Loucy (cell line): ENCODE measurements at regions not wholly inside any gene's neighbourhood (a gene's known extent, or its start where the extent isn't known, plus 50 kb on each side); places are given as distances from the start of the nearest gene placed in this dataset.

ENCODE experiments used
- H2AFZ ChIP-seq: fragments of 200-600 bp; sonication (generic); 2 replicates; pipeline ENCODE4 v1.6.0; 2016; ENCODE audit warnings: antibody characterized with exemption, mild to moderate bottlenecking, low read length, moderate library complexity
- H3F3A ChIP-seq: fragments of 200-600 bp; 2 replicates; pipeline ENCODE4 v1.6.0; 2016; ENCODE audit warnings: antibody characterized with exemption, low read depth, mild to moderate bottlenecking
- H3K27me3 ChIP-seq: fragments of 200-600 bp; sonication (generic); 2 replicates; pipeline ENCODE4 v1.6.1; 2014; ENCODE audit warnings: low read length, mild to moderate bottlenecking; ENCODE audit not compliant: insufficient read depth, poor library complexity, severe bottlenecking
- H3K36me3 ChIP-seq: fragments of 200-600 bp; sonication (generic); 2 replicates; pipeline ENCODE4 v1.6.1; 2016; ENCODE audit warnings: low read length; ENCODE audit not compliant: insufficient read depth
- H3K4me1 ChIP-seq: fragments of 200-600 bp; sonication (generic); 2 replicates; pipeline ENCODE4 v1.5.1; 2014; ENCODE audit warnings: low read length, mild to moderate bottlenecking; ENCODE audit not compliant: insufficient read depth, poor library complexity, severe bottlenecking
- H3K4me2 ChIP-seq: fragments of 200-600 bp; sonication (generic); 2 replicates; pipeline ENCODE4 v1.6.0; 2014; ENCODE audit warnings: antibody characterized with exemption, low read length, low read depth, mild to moderate bottlenecking; ENCODE audit not compliant: poor library complexity, severe bottlenecking
- H3K4me3 ChIP-seq: fragments of 200-600 bp; sonication (generic); 2 replicates; pipeline ENCODE4 v1.5.1; 2014; ENCODE audit warnings: low read length, mild to moderate bottlenecking, mixed read lengths; ENCODE audit not compliant: poor library complexity, severe bottlenecking
- H3K79me2 ChIP-seq: fragments of 200-600 bp; sonication (generic); 2 replicates; pipeline ENCODE4 v1.6.1; 2014; ENCODE audit warnings: low read length; ENCODE audit not compliant: insufficient read depth
- H3K9ac ChIP-seq: fragments of 200-600 bp; sonication (generic); 2 replicates; pipeline ENCODE4 v1.6.0; 2014; ENCODE audit warnings: mild to moderate bottlenecking, low read depth, low read length, moderate library complexity; ENCODE audit not compliant: poor library complexity, severe bottlenecking
- H3K9me2 ChIP-seq: fragments of 200-600 bp; sonication (generic); replicated peaks from 2 replicates; pipeline ENCODE4 v1.6.1; 2016; ENCODE audit warnings: low read depth, low read length, mixed read lengths
- H3K9me3 ChIP-seq: fragments of 200-600 bp; sonication (generic); 2 replicates; pipeline ENCODE4 v1.6.1; 2014; ENCODE audit warnings: mild to moderate bottlenecking, antibody characterized with exemption, low read length, low read depth; ENCODE audit not compliant: insufficient read depth
- H4K20me1 ChIP-seq: fragments of 200-600 bp; sonication (generic); 2 replicates; pipeline ENCODE4 v1.6.0; 2014; ENCODE audit warnings: antibody characterized with exemption, low read length, mild to moderate bottlenecking; ENCODE audit not compliant: insufficient read depth, poor library complexity, severe bottlenecking
- CTCF ChIP-seq: fragments of 200-600 bp; sonication (generic); conservative IDR thresholded peaks from 2 replicates; pipeline ENCODE4 v1.5.1; 2014; ENCODE audit warnings: mild to moderate bottlenecking, antibody characterized with exemption, low read length
- EZH2phosphoT487 ChIP-seq: fragments of 200-600 bp; IDR thresholded peaks from 2 replicates; pipeline ENCODE4 v1.6.1; 2018; ENCODE audit warnings: antibody characterized with exemption, mild to moderate bottlenecking, moderate library complexity, borderline replicate concordance

GRCh38 chr6:169000022-169000421 lies 253.6 kb downstream of the THBS2 start:
- H3K4me1 ChIP-seq = no peaks in the 10 kb centered on the region

GRCh38 chr6:168999392-168999791 lies 254.3 kb downstream of the THBS2 start:
- Histone ChIP-seq H3K4me2 (no peak overlapping the region), H3K36me3 (no peaks in the 10 kb centered on the region), H3K4me3 (no peak overlapping the region), H3F3A (no peaks in the 10 kb centered on the region), H2AFZ (no peak overlapping the region), H4K20me1 (no peaks in the 10 kb centered on the region), H3K9me2 (no peaks in the 10 kb centered on the region), H3K27me3 (no peaks in the 10 kb centered on the region), H3K9me3 (peaks cover 10% of the 10 kb centered on the region; the same call in 1 of the 2 replicates), H3K9ac (no peak overlapping the region), H3K4me1 (no peaks in the 10 kb centered on the region), H3K79me2 (no peaks in the 10 kb centered on the region)
- no peak for TF ChIP-seq EZH2phosphoT487
- no peak for TF ChIP-seq CTCF

More at GRCh38 chr6:169000022-169000421, 253.6 kb downstream of the THBS2 start:
- no peak overlapping the region for H2AFZ ChIP-seq
- H3K4me2 ChIP-seq = no peak overlapping the region
- H3K79me2 ChIP-seq = no peaks in the 10 kb centered on the region
- H3K9ac ChIP-seq = no peak overlapping the region
- TF ChIP-seq CTCF = no peak
- no peak for TF ChIP-seq EZH2phosphoT487
- peaks cover 15% of the 10 kb centered on the region; the same call in 1 of the 2 replicates for H3K9me3 ChIP-seq
- H3K27me3 ChIP-seq = no peaks in the 10 kb centered on the region
- H3K9me2 ChIP-seq = no peaks in the 10 kb centered on the region
- H3K4me3 ChIP-seq = no peak overlapping the region
- no peaks in the 10 kb centered on the region for H3F3A ChIP-seq
- no peaks in the 10 kb centered on the region for H4K20me1 ChIP-seq
- H3K36me3 ChIP-seq = no peaks in the 10 kb centered on the region

GRCh38 chr6:168996356-168996625 lies 257.4 kb downstream of the THBS2 start:
- TF ChIP-seq EZH2phosphoT487 = no peak
- TF ChIP-seq CTCF = no peak
- Histone ChIP-seq H3K27me3 (no peaks in the 10 kb centered on the region), H3K4me1 (no peaks in the 10 kb centered on the region), H3K4me2 (no peak overlapping the region), H2AFZ (no peak overlapping the region), H4K20me1 (no peaks in the 10 kb centered on the region), H3K9me2 (no peaks in the 10 kb centered on the region), H3F3A (no peaks in the 10 kb centered on the region), H3K9me3 (peaks cover 4% of the 10 kb centered on the region; the same call in 1 of the 2 replicates), H3K36me3 (no peaks in the 10 kb centered on the region), H3K79me2 (no peaks in the 10 kb centered on the region), H3K4me3 (no peak overlapping the region), H3K9ac (no peak overlapping the region)
